HG02885 (cell line): ENCODE measurements at regions not wholly inside any gene's neighbourhood (a gene's known extent, or its start where the extent isn't known, plus 50 kb on each side); places are given as distances from the start of the nearest gene placed in this dataset.
"Not testable (repeated sequence)": the region's sequence is repeated elsewhere in the genome, so short reads cannot be mapped to it uniquely, and the experiment has no call there.

Experiments
- ATAC-seq: cut with Tn5 transposase; IDR thresholded peaks from one replicate; pipeline ENCODE4 v1.9.1; 2021; ENCODE audit warnings: mild to moderate bottlenecking; ENCODE audit not compliant: unreplicated experiment, poor library complexity

DNA sequence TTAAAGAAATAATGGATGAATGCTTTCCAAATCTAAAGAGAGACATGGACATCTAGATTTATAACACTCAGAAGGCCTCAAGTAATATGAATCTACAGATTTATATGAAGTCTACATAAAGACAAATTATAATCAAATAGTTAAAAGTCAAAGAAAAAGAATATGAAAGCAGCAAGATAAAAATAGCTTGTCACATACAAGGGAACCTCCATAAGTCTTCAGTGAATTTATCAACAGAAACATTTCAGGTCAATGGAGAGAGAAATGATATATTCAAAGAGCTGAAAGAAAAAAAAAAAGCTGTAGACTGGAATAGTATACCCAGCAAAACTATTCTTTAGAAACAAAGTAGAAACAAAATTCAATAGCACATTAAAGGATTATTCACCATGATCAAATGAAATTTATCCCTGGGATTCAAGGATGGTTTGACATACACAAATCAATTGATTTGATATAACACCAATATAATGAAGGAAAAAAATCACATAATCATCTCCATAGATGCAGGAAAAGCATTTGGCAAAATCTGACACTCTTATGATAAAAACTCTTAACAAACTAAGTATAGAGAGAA lies 346.6 kb upstream of the PABPC4L start:
- ATAC-seq = no peak

DNA sequence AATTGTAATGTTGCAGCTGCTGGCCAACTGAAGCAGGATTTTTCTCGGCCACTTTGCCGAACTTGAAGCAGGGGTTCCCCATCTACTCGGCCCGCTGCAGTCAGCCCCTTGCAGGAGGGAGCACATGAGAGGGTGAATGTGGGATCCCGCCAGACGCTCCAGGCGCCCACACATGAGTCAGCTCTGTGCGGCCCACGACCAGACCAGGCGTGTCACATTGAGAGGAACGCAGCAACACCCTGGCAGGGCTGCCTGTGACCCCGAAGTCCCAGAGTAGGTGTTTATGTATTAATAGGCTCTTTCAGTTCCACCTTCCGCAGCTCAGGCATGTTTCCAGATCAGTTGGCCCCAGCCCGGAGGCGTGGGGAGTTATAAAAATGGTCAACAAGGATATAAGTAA lies 344.7 kb upstream of the PABPC4L start:
- ATAC-seq = no peak

DNA sequence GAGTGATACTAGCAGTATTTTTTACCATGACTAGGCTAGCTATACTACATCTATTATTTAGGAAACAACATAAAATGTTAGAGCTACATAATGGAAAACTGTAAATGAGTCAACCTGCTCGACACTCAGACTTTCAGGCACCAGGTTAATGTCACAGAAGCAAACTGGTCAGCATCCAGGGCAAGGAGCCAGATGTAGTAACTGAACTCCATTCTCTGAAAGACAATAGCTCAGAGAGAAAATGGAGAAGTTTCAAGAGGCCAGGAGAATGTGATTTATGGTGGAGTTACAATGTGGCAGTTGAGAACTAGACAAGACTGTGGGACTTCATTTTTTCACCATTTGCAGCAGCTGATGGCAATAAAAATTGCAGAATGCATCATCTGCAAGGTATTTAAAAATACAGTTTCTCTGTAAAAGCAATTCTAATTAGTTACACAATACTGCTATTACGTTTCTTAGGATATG lies 342.7 kb upstream of the PABPC4L start:
- ATAC-seq = no peak

DNA sequence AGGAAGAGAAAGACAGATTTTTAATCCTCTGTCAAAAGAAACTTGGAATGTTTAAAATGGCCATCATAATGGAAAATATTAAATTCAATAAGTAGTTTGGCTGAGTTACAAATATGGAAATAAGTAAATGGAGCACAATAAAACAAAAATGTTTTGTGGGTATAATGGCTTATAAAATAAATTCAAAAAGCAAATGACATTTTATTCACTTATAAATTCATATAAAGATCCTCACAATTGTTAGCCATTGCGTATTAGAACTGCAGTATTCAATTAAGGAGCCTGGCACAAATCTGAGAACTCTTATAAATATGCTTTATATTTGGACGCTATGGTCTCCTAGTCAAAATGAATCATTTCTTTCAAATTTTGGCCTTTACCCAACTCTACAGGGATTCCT lies 339.0 kb upstream of the PABPC4L start:
- ATAC-seq = no peak

DNA sequence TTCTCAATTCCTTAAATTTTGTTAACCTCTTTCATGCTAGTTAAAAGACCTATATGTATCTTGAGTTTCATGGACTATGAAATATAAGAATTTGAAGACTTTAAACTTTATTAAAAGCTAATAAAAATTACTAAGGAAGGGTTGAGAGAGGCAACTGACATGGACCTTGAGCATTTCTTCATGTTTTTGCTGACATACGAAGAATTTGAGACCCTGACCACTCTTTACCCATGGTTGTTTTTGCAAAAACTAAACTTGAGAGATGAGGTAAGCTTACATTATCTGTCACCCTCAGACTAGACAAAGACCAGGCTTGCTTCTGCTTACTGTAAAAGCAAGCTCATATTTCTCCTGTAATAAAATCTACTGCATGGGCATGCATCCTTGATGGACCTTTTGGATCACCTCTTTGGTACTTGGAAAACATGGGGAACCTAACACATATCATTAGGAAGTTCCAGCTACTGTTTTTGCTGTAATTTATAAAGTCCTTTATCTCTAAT lies 338.2 kb upstream of the PABPC4L start:
- no peak for ATAC-seq

DNA sequence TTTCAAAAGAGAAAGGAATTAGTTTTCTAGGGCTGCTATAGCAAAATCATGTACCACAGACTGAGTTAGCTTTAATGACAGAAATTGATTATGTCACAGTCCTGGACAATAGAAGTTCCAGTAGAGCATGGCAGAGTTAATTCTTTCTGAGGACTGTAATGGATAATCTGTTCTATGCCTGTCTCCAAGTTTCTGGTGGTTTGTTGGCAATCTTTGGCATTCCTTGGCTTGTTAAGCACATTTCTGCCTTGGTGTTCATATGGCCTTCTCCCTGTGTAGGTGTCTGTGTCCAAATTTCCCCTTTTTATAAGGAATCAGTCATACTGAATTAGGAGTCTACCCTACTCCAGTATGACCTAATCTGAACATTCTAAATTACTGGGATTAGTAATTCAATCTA lies 336.1 kb upstream of the PABPC4L start:
- no peak for ATAC-seq

DNA sequence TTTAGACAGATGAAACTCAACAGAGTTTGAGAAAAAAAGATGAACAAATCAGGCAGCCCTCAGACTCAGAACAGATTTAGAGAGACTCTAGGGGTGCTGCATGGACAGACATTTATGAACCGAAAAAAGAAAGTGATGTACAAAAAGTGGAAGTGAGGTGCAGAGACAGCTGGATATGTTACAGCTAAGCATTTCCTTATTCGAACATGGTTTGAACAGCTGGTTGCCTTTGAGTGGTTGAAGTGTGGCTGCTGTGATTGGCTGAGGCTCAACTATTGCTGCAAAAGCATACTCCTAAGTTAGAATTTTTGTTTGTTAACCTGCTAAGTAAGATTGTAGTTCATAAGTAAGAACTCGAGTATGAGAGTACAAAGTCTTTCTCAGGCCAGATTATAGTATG lies 331.5 kb upstream of the PABPC4L start:
- no peak for ATAC-seq

DNA sequence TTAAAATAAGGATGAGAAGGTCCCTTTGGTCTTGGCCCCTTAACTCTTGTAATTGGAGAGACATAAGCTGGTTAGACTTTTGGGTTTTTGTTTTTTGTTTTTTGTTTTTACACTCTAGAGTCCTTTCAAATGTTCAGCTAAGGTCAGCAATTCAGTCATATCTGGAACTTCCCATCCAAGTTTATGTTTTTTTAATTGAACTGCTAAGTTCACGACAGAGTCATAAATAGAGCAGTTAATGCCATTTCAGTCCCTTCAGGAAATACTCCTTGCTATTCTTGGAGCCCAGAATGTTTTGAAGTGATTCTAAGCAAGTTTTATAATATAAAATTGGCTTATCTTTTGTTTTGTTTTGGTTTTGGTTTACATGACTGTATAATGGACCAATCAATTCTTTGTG lies 329.4 kb upstream of the PABPC4L start:
- no peak for ATAC-seq

DNA sequence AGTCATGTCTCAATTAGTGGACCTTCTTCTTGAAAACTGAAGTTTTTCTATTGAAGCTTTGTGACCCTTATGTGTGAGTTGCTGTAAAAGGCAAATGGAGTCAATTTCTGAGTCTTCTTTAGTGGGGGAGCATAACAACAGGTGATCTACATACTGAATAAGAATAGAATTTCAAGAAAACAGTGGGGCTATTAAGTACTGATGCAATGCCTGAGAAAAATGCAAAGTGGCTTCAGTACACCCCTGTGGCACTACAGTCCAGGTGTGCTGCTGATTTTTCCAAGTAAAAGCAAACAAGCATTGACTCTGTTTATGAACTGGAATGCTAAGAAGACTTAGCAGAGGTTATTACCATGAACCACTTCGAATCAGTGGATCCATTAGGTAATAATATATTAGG lies 328.0 kb upstream of the PABPC4L start:
- ATAC-seq = no peak

DNA sequence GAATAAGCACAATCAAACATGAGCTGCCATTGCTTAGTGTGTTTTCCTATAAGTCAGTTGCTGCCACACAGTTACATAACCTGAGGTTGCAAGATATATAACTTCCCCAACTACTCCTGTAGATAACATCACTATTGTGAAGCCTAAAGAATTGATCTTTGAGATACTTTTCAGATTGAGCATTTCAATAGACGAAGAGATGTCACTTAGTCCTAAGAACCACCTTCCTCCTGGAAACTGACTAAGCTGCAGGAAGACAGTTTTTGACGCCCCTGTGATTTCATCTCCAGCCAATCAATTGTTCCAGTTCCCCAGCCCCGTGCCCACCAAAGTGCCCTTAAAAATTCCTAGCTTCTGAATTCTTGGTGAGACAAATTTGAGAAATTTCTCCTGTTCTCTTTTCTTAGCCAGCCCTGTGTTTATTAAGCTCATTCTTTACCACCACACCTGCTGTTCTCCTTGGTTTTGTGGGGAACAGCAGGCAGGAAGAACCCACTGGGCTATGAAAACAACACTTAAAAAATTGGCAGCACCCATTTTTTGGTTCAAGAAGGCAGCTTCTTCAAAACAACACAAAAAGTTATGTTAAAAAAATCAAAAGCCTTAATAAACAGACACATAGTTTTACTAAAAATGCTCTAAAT lies 317.1 kb upstream of the PABPC4L start:
- ATAC-seq = no peak

DNA sequence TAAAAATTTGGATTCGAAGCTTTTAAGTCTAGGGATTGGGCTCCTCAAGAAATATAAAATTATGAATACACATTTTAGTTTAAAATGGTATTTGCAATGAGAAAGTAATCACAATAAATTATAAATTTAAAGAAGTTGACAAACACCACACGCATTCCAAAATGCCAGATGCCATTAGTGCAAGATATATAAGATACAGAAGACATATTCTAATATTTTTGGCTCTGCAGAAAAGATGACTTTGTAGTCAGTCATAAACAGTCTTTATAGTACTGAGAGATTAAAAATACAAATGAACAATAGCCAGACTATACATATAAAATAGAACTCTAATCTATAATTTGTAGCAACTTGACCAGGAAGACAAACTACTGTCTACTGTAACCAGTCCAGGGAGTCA lies 309.0 kb upstream of the PABPC4L start:
- ATAC-seq = no peak

DNA sequence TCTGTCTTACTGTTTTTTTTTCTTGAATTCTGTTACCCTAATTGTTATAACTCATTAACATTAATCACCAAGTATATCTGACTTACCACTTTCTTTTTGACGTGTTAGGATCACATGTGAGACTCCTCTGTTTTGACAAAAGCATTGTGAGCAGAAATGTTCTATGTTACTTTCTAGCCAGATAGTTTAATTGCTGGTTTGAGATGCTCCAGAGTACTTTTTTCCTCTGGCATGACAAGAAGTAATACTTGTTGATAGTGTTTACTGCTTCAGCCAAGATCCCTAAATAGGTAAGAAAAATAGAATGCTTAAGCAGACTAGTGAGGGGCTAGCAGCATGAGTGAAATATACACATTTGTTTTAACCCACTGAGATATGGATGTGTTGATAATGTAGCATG lies 303.9 kb upstream of the PABPC4L start:
- ATAC-seq = no peak

DNA sequence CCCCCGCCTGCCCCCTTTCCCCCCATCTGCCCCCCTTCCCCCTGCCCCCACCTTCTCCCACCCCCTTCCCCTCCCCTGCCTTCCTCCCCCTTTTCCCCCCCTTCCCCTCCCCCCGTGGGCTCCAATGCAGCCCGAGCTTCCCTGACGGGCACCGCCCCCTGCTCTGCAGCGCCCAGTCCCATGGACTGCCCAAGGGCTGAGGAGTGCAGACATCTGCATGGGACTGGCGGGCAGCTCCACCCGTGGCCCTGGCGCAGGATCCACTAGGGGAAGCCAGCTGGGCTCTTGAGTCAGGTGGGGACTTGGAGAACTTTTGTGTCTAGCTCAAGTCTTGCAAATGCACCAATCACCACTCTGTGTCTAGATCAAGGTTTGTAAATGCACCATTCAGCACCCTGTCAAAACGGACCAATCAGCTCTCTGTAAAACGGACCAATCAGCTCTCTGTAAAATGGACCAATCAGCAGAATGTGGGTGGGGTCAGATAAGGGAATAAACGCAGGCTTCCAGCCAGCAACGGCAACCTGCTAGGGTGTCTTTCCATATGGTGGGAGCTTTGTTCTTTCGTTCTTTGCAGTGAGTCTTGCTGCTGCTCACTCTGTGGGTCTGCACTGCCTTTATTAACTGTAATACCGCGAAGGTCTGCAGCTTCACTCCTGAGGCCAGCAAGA lies 300.5 kb upstream of the PABPC4L start:
- ATAC-seq = no peak

DNA sequence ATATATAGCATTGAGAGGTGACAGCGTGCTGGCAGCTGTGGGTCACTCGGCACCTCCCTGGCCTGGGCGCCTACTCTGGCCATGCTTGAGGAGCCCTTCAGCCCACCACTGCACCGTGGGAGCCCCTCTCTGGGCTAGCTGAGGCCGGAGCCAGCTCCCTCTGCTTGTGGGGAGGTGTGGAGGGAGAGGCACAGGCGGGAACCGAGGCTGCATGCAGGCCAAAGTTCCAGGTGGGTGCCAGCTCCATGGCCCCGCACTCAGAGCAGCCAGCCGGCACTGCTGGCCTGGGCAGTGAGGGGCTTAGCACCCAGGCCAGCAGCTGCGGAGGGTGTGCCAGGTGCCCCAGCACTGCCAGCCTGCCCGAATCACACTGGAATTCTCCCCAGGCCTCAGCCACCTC lies 299.9 kb upstream of the PABPC4L start:
- ATAC-seq = not testable (repeated sequence)

DNA sequence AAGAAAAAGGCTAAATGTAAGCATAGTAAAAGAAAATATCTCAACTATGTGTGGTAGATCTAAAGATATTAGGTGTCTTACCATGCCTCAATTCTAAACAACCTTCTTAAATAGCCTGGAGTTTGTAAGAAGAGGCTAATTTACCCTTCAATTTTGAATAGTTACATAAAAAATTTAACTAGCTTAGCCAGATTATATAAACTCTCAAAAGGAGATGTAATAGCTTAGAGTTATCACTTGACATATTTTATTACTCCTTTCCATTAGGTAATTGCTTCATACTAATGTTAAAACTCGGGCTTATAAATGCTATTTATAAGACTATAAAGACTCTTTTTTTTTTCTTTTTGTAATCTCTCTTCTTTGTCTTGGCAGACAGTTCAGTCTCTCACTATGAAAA lies 297.5 kb upstream of the PABPC4L start:
- no peak for ATAC-seq

DNA sequence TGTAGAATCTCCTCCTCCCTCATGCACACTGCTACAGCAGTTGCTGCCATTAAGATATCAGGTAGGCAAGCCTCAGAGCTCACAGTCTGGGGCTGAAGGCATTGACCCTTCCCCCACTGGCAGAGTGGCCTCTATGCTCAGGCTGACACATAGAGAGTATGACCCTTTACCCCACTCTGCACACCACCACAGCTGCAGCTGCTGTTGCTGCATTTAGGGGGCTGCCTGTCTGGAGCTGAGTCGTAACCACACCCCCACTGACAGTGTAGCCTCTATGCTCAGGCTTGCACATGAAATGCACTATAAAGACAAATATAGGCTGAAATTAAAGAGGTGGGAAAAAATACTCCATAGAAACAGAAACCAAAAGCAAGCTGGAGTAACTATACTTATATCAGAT lies 289.3 kb upstream of the PABPC4L start:
- no peak for ATAC-seq

DNA sequence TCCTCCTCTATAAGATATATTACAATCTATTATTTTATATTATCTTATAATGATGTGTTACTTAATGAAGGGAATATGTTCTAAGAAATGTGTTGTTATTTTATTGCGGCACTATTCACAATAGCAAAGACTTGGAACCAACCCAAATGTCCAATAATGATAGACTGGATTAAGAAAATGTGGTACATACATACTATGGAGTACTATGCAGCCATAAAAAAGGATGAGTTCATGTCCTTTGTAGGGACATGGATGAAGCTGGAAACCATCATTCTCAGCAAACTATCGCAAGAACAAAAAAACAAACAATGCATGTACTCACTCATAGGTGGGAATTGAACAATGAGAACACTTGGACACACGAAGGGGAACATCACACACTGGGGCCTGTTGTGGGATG lies 281.9 kb upstream of the PABPC4L start:
- not testable (repeated sequence) for ATAC-seq

DNA sequence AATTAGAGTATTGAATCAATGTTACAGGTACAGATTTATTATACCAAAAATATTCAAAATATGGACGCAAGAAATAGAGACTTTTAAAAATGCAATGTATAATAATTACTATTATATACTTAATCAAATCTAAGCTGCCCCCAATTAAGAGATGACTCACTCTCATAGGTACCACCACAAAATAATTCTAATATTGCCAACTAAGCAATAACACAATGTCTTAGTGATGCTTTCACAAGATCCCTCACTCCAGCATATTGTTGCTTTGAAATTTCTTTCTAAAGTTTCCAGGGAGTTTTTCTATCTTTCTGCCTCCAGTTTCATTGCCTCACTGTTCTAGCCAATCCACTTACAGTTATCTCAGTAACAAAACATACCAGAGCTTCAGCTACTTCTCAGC lies 270.0 kb upstream of the PABPC4L start:
- no peak for ATAC-seq

DNA sequence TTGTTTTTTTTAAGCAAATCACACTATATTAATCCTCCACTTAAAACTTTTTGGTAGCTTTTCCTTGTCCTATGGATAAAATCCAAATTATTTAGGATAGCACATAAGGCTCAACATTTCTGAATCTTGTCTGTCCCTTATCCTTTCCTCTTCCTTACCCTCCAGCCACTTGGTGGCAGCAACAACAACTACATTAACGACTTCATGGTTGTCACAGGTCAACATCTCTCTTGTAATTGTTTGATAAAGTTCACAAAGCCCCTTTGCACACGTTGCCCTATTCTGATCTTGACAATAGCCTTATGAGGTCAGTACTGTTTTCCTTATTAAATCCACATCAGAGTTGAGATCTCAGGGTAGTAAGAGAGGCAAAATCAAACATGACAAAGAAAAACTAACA lies 269.0 kb upstream of the PABPC4L start:
- no peak for ATAC-seq

DNA sequence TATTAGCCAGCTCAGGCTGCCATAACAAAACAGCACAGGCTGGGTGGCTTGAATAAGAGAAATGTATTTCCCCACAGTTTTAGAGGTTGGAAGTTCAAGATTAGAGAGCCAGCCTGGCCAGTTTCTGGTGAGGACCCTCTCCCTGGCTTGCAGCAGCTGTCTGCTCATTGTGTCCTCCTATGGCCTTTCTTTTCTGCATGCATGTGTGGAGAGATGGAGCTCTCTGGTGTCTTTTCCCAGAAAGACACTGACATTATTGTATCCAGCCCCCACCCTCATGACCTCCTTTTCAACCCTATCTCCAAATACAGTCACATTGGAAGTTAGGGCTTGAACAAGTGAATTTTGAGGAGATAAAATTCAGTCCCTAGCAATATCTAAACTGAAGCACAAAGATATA lies 263.8 kb upstream of the PABPC4L start:
- ATAC-seq = no peak

DNA sequence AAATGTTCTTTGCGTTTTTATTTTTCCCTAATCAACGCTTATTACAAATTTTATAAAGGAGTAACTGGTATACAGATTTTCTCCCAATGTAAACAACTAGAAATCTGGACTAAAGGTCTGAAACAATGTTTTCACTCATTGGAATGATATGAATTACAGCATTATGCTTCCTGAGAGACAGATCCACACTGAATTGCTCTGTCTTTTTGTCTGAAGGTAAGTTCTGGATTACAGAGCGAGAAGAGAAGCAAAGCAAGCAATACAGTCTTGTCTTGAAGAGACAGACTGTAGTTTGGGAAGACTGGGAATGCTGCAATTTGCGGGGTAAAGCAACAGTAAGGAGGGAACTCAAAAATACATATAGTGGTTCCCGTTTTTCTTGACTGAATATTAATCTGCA lies 262.2 kb upstream of the PABPC4L start:
- ATAC-seq = no peak

DNA sequence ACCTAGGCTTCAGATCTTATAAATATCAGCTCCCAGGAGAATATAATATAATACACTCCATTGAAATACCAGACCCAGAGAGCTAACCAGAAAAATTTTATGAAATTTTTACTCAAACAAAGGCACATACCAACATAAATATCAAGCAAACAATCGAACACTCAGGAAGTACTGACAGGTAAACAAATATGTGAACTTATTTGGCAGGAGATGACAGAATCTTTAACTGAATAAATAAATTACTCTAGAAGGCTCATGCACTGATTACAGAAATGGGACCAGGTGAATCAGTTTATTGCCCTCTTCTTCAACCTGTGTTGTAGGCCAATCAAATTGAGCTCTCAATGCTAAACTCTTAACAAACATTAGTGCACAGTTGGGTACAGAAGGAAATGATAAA lies 225.2 kb upstream of the PABPC4L start:
- no peak for ATAC-seq
